CD4-positive, alpha-beta memory T cell (primary cell): ENCODE measurements at regions not wholly inside any gene's neighbourhood (a gene's known extent, or its start where the extent isn't known, plus 50 kb on each side); places are given as distances from the start of the nearest gene placed in this dataset.

ENCODE experiments used
- CTCF ChIA-PET: fragments of 350-600 bp; sonication (Branson Sonifier 250); formaldehyde crosslinking; loops from one replicate; lab custom pipeline; 2021; ENCODE audit warnings: inconsistent platforms; ENCODE audit not compliant: partially characterized antibody; lab: Charles Lee
- POLR2A ChIA-PET: fragments of 350-600 bp; sonication (Branson Sonifier 250); formaldehyde crosslinking; loops from one replicate; lab custom pipeline; 2021; ENCODE audit not compliant: partially characterized antibody; lab: Charles Lee
- DNase-seq, 5 donors: peaks; one replicate each; pipeline versions ENCODE4 v3.0.0 to v3.0.0-alpha.2; 2020 to 2022; ENCODE audit warnings: mixed read lengths in 1 of 5
- H3K27ac ChIP-seq: one replicate; pipeline ENCODE4 v1.7.0; 2013; ENCODE audit warnings: low read depth, low read length
- H3K27me3 ChIP-seq: 2 replicates; pipeline ENCODE4 v1.7.0; 2013; ENCODE audit warnings: mild to moderate bottlenecking, low read length, moderate library complexity; ENCODE audit not compliant: insufficient read depth
- H3K36me3 ChIP-seq: 2 replicates; pipeline ENCODE4 v1.7.0; 2013; ENCODE audit warnings: mild to moderate bottlenecking, low read length, moderate library complexity; ENCODE audit not compliant: insufficient read depth
- H3K4me1 ChIP-seq: 2 replicates; pipeline ENCODE4 v1.7.0; 2013; ENCODE audit warnings: mild to moderate bottlenecking, low read length, moderate library complexity; ENCODE audit not compliant: insufficient read depth
- H3K4me3 ChIP-seq, 2 donors: one replicate each; pipeline ENCODE4 v1.7.0; 2013; ENCODE audit warnings: low read length in 2 of 2, mild to moderate bottlenecking in 1 of 2
- H3K9me3 ChIP-seq, 2 donors: one replicate each; pipeline ENCODE4 v1.7.0; 2013; ENCODE audit warnings: low read length in 2 of 2, control low read depth in 1 of 2; ENCODE audit not compliant: control insufficient read depth in 1 of 2
- H3K27ac Mint-ChIP-seq, 7 donors: one replicate each; pipeline ENCODE4 v1.8.0; 2020 to 2021; ENCODE audit warnings: mixed read lengths in 7 of 7, mild to moderate bottlenecking in 6 of 7, inconsistent platforms in 3 of 7, moderate library complexity in 3 of 7
- H3K27me3 Mint-ChIP-seq, 2 donors: one replicate each; pipeline ENCODE4 v1.8.0; 2020 to 2021; ENCODE audit warnings: mixed read lengths in 2 of 2
- H3K36me3 Mint-ChIP-seq, 2 donors: one replicate each; pipeline ENCODE4 v1.8.0; 2020 to 2021; ENCODE audit warnings: mixed read lengths in 2 of 2, inconsistent platforms in 1 of 2, mild to moderate bottlenecking in 1 of 2
- H3K4me1 Mint-ChIP-seq, 4 donors: one replicate each; pipeline ENCODE4 v1.8.0; 2020 to 2021; ENCODE audit warnings: mixed read lengths in 4 of 4, mild to moderate bottlenecking in 1 of 4
- H3K4me3 Mint-ChIP-seq, 8 donors: one replicate each; pipeline ENCODE4 v1.8.0; 2020 to 2021; ENCODE audit warnings: mixed read lengths in 8 of 8, mild to moderate bottlenecking in 7 of 8, moderate library complexity in 6 of 8, inconsistent platforms in 3 of 8
- H3K9me3 Mint-ChIP-seq, 8 donors: one replicate each; pipeline ENCODE4 v1.8.0; 2020 to 2021; ENCODE audit warnings: mixed read lengths in 8 of 8, mild to moderate bottlenecking in 5 of 8, inconsistent platforms in 3 of 8, moderate library complexity in 1 of 8
- intact Hi-C: fragments of 100-400 bp; cut with micrococcal nuclease; formaldehyde crosslinking; loops from one replicate; pipeline ENCODE4 v1.15.1; 2023

GRCh38 chr3:117348884-117349283, 639.3 kb downstream of the TUSC7 start:
- Mint-ChIP-seq H3K36me3 (no peaks in the 10 kb centered on the region), H3K27ac (no peak overlapping the region), H3K27me3 (no peaks in the 10 kb centered on the region), H3K9me3 (peaks cover 0 to 10% (median 2%) of the 10 kb centered on the region in 8 donors), H3K4me3 (no peak overlapping the region), H3K4me1 (no peaks in the 10 kb centered on the region)
- Histone ChIP-seq H3K27ac (no peak overlapping the region), H3K4me3 (no peak overlapping the region), H3K27me3 (no peaks in the 10 kb centered on the region), H3K4me1 (no peaks in the 10 kb centered on the region), H3K36me3 (no peaks in the 10 kb centered on the region), H3K9me3 (no peaks in the 10 kb centered on the region)
- intact Hi-C loops, result no loop called here
- ChIA-PET POLR2A (no interaction called here), CTCF (no interaction called here)
- DNase-seq, result no peak

- no peaks in the 10 kb centered on the region for H3K36me3 ChIP-seq
- intact Hi-C loops, result no loop called here
- H3K9me3 ChIP-seq, result no peaks in the 10 kb centered on the region
- Mint-ChIP-seq H3K4me3 (no peak overlapping the region), H3K36me3 (no peaks in the 10 kb centered on the region), H3K9me3 (peaks cover 0 to 10% (median 2%) of the 10 kb centered on the region in 8 donors), H3K4me1 (no peaks in the 10 kb centered on the region), H3K27me3 (no peaks in the 10 kb centered on the region), H3K27ac (no peak overlapping the region)
- no peaks in the 10 kb centered on the region for H3K4me1 ChIP-seq
- ChIA-PET CTCF (interaction anchor here (1.2 kb wide), 1 partner anchor 12 kb away, joined by 3 read pairs; no protein-coding TSS in a partner anchor), POLR2A (no interaction called here)
- no peak overlapping the region for H3K27ac ChIP-seq
- no peak for DNase-seq
- H3K4me3 ChIP-seq, result no peak overlapping the region
- H3K27me3 ChIP-seq, result no peaks in the 10 kb centered on the region
Observed at GRCh38 chr3:117349566-117349965, 640.0 kb downstream of the TUSC7 start.

GRCh38 chr3:117350371-117350770, 640.8 kb downstream of the TUSC7 start:
- no peaks in the 10 kb centered on the region for H3K36me3 Mint-ChIP-seq
- ChIA-PET POLR2A (no interaction called here), CTCF (interaction anchor here (1.2 kb wide), 1 partner anchor 11 kb away, joined by 3 read pairs; no protein-coding TSS in a partner anchor)
- H3K27me3 Mint-ChIP-seq, result no peaks in the 10 kb centered on the region
- no peak overlapping the region for H3K27ac ChIP-seq
- no peak overlapping the region for H3K27ac Mint-ChIP-seq
- no peak overlapping the region for H3K4me3 Mint-ChIP-seq
- DNase-seq, result no peak
- intact Hi-C loops, result no loop called here
- H3K9me3 ChIP-seq, result no peaks in the 10 kb centered on the region
- no peaks in the 10 kb centered on the region for H3K4me1 Mint-ChIP-seq
- peaks cover 0 to 10% (median 4%) of the 10 kb centered on the region in 8 donors for H3K9me3 Mint-ChIP-seq
- H3K36me3 ChIP-seq, result no peaks in the 10 kb centered on the region
- H3K4me1 ChIP-seq, result no peaks in the 10 kb centered on the region
- no peaks in the 10 kb centered on the region for H3K27me3 ChIP-seq
- H3K4me3 ChIP-seq, result no peak overlapping the region

GRCh38 chr3:117355566-117355965, 646.0 kb downstream of the TUSC7 start:
- no peaks in the 10 kb centered on the region for H3K27me3 Mint-ChIP-seq
- ChIA-PET CTCF (no interaction called here), POLR2A (no interaction called here)
- DNase-seq, result no peak
- H3K36me3 Mint-ChIP-seq, result no peaks in the 10 kb centered on the region
- no peak overlapping the region for H3K27ac Mint-ChIP-seq
- Histone ChIP-seq H3K4me3 (no peak overlapping the region), H3K9me3 (no peaks in the 10 kb centered on the region), H3K27ac (no peak overlapping the region), H3K36me3 (no peaks in the 10 kb centered on the region), H3K27me3 (no peaks in the 10 kb centered on the region), H3K4me1 (no peaks in the 10 kb centered on the region)
- peaks cover 0 to 11% (median 2%) of the 10 kb centered on the region in 8 donors for H3K9me3 Mint-ChIP-seq
- intact Hi-C loops, result no loop called here
- no peaks in the 10 kb centered on the region for H3K4me1 Mint-ChIP-seq
- H3K4me3 Mint-ChIP-seq, result no peak overlapping the region

GRCh38 chr3:117356091-117356705, 646.6 kb downstream of the TUSC7 start:
- no peak overlapping the region for H3K27ac ChIP-seq
- CTCF ChIA-PET, result no interaction called here
- intact Hi-C loops, result no loop called here
- no peak for DNase-seq
- Mint-ChIP-seq H3K27me3 (no peaks in the 10 kb centered on the region), H3K9me3 (peaks cover 0 to 14% (median 3%) of the 10 kb centered on the region in 8 donors), H3K27ac (no peak overlapping the region), H3K4me1 (no peaks in the 10 kb centered on the region), H3K36me3 (no peaks in the 10 kb centered on the region), H3K4me3 (no peak overlapping the region)
- H3K36me3 ChIP-seq, result no peaks in the 10 kb centered on the region
- no peak overlapping the region for H3K4me3 ChIP-seq
- POLR2A ChIA-PET, result no interaction called here
- H3K27me3 ChIP-seq, result no peaks in the 10 kb centered on the region
- no peaks in the 10 kb centered on the region for H3K9me3 ChIP-seq
- H3K4me1 ChIP-seq, result no peaks in the 10 kb centered on the region

GRCh38 chr3:117358717-117359314, 649.2 kb downstream of the TUSC7 start:
- Mint-ChIP-seq H3K36me3 (no peaks in the 10 kb centered on the region), H3K27me3 (no peaks in the 10 kb centered on the region), H3K4me3 (no peak overlapping the region), H3K4me1 (no peaks in the 10 kb centered on the region), H3K9me3 (peaks cover 2 to 19% (median 8%) of the 10 kb centered on the region in 8 donors), H3K27ac (peak overlapping the region in 1 of 7 donors; percentile 9)
- intact Hi-C loops, result no loop called here
- H3K27me3 ChIP-seq, result no peaks in the 10 kb centered on the region
- no peaks in the 10 kb centered on the region for H3K9me3 ChIP-seq
- ChIA-PET CTCF (no interaction called here), POLR2A (no interaction called here)
- no peak overlapping the region for H3K4me3 ChIP-seq
- DNase-seq, result no peak
- no peak overlapping the region for H3K27ac ChIP-seq
- no peaks in the 10 kb centered on the region for H3K4me1 ChIP-seq
- no peaks in the 10 kb centered on the region for H3K36me3 ChIP-seq

- intact Hi-C loops, result no loop called here
- Histone ChIP-seq H3K9me3 (peaks cover 0 to 2% of the 10 kb centered on the region in 2 donors), H3K27me3 (no peaks in the 10 kb centered on the region), H3K27ac (no peak overlapping the region), H3K36me3 (no peaks in the 10 kb centered on the region), H3K4me3 (no peak overlapping the region), H3K4me1 (no peaks in the 10 kb centered on the region)
- ChIA-PET POLR2A (no interaction called here), CTCF (no interaction called here)
- H3K36me3 Mint-ChIP-seq, result no peaks in the 10 kb centered on the region
- H3K4me3 Mint-ChIP-seq, result no peak overlapping the region
- no peaks in the 10 kb centered on the region for H3K4me1 Mint-ChIP-seq
- DNase-seq, result no peak
- H3K27me3 Mint-ChIP-seq, result no peaks in the 10 kb centered on the region
- H3K9me3 Mint-ChIP-seq, result peaks cover 3 to 45% (median 6%) of the 10 kb centered on the region in 8 donors
- no peak overlapping the region for H3K27ac Mint-ChIP-seq
Observed at GRCh38 chr3:117366574-117366973, 657.0 kb downstream of the TUSC7 start.
